SK-N-MC (cell line): ENCODE measurements at regions not wholly inside any gene's neighbourhood (a gene's known extent, or its start where the extent isn't known, plus 50 kb on each side); places are given as distances from the start of the nearest gene placed in this dataset.

ENCODE experiments used
- EZH2 ChIP-seq: fragments of 200-600 bp; sonication (generic); IDR thresholded peaks from one replicate; pipeline ENCODE4 v1.6.1; 2017; ENCODE audit warnings: antibody characterized with exemption
- POLR2AphosphoS5 ChIP-seq: IDR thresholded peaks from 2 replicates; pipeline ENCODE4 v1.6.1; 2012; ENCODE audit warnings: mild to moderate bottlenecking, low read depth, low read length, borderline replicate concordance

- TF ChIP-seq EZH2, result no peak
- TF ChIP-seq POLR2AphosphoS5, result no peak
Observed at GRCh38 chrX:3462166-3462508, 115.7 kb upstream of the MXRA5 start.
